Psoas muscle (tissue), 7 donors: ENCODE measurements at regions not wholly inside any gene's neighbourhood (a gene's known extent, or its start where the extent isn't known, plus 50 kb on each side); places are given as distances from the start of the nearest gene placed in this dataset.

Experiments
- ATAC-seq, 4 donors: fragments of 200-7000 bp; cut with Tn5 transposase; one replicate each; pipeline ENCODE4 v1.9.1; 2020; ENCODE audit warnings: moderate library complexity in 3 of 4, mild to moderate bottlenecking in 2 of 4
- DNase-seq, 2 donors: peaks; one replicate each; pipeline ENCODE4 v3.0.0-alpha.2; 2020
- H3K27ac ChIP-seq: fragments of 200-600 bp; one replicate; pipeline ENCODE4 v1.8.0; 2022
- H3K27me3 ChIP-seq, 3 donors: fragments of 200-600 bp in 1 of 3; one replicate each; pipeline versions ENCODE4 v1.6.1 to v1.8.0; 2013 to 2022; ENCODE audit warnings: low read length in 2 of 3, mild to moderate bottlenecking in 2 of 3, moderate library complexity in 1 of 3; ENCODE audit not compliant: insufficient read depth in 3 of 3
- H3K36me3 ChIP-seq, 2 donors: fragments of 200-600 bp in 1 of 2; one replicate each; pipeline versions ENCODE4 v1.6.1 to v1.8.0; 2013 to 2022; ENCODE audit warnings: low read depth in 1 of 2, mild to moderate bottlenecking in 1 of 2, moderate library complexity in 1 of 2; ENCODE audit not compliant: insufficient read depth in 1 of 2
- H3K4me1 ChIP-seq: fragments of 200-600 bp; one replicate; pipeline ENCODE4 v1.8.0; 2022
- H3K4me3 ChIP-seq: fragments of 200-600 bp; one replicate; pipeline ENCODE4 v1.8.0; 2022; ENCODE audit warnings: mild to moderate bottlenecking
- H3K9me3 ChIP-seq: fragments of 200-600 bp; one replicate; pipeline ENCODE4 v1.8.0; 2022
- WGBS, 3 donors: extraction: QIAGEN DNeasy Blood & Tissue Kit; methylation state at CpG; one replicate each; pipeline versions ENCODE4 v1.1.6 to v1.1.7; 2013; 5-methylcytosine and 5-hydroxymethylcytosine counted together
- intact Hi-C, 2 donors: fragments of 100-400 bp; cut with DNase I; formaldehyde crosslinking; loops; one replicate each; pipeline versions ENCODE4 v1.11.0 to v1.14.2; 2022
- TF ChIP-seq, protein P1 (sequence below): fragments of 200-600 bp; IDR thresholded peaks from one replicate; pipeline ENCODE4 v1.8.0; 2022; ENCODE audit warnings: antibody characterized with exemption
- donor health status: healthy with polysubstance abuse.
- donor health status: DM: no; HTN: no; CAD: no; lungs with moderate emphysema.
- donor health status: Bipolar disorder and iron deficiency.
- donor health status: healthy.
- donor health status: DM: yes; HTN: yes; CAD: no.
- donor health status: DM: no; HTN: no; CAD: no.
- donor health status: DM: yes; HTN: yes; CAD: no.

DNA sequence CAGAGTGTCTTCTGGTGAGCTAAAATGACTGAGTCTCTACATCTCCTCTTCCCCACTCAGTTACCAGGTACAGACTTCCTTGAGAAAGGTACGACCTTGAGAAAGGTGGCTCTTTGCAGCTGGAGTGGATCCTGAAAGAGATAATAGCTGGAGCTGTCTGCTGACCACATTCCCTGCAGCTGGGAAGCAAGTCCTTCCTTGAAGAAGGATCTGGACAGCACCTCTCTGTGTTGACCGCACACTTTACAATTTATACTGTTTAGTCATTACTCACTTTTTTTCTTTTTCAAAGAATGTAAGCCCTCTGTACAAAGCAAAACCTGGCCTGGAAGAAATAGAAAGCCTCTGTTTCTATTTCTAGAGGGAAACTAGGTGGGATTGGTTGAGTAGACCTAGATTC, 148.8 kb downstream of the MACIR start:
- Histone ChIP-seq H3K27me3 (no peaks in the 10 kb centered on the region), H3K4me1 (no peaks in the 10 kb centered on the region), H3K9me3 (no peaks in the 10 kb centered on the region), H3K27ac (no peak overlapping the region), H3K36me3 (no peaks in the 10 kb centered on the region), H3K4me3 (no peak overlapping the region)
- TF ChIP-seq, protein P1, sequence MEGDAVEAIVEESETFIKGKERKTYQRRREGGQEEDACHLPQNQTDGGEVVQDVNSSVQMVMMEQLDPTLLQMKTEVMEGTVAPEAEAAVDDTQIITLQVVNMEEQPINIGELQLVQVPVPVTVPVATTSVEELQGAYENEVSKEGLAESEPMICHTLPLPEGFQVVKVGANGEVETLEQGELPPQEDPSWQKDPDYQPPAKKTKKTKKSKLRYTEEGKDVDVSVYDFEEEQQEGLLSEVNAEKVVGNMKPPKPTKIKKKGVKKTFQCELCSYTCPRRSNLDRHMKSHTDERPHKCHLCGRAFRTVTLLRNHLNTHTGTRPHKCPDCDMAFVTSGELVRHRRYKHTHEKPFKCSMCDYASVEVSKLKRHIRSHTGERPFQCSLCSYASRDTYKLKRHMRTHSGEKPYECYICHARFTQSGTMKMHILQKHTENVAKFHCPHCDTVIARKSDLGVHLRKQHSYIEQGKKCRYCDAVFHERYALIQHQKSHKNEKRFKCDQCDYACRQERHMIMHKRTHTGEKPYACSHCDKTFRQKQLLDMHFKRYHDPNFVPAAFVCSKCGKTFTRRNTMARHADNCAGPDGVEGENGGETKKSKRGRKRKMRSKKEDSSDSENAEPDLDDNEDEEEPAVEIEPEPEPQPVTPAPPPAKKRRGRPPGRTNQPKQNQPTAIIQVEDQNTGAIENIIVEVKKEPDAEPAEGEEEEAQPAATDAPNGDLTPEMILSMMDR: no peak
- 94 to 99% (median 96%) methylated on average over 2 of the region's 2 CpGs for WGBS, 3 donors
- no peak for DNase-seq
- ATAC-seq: no peak
- intact Hi-C loops: no loop called here

DNA sequence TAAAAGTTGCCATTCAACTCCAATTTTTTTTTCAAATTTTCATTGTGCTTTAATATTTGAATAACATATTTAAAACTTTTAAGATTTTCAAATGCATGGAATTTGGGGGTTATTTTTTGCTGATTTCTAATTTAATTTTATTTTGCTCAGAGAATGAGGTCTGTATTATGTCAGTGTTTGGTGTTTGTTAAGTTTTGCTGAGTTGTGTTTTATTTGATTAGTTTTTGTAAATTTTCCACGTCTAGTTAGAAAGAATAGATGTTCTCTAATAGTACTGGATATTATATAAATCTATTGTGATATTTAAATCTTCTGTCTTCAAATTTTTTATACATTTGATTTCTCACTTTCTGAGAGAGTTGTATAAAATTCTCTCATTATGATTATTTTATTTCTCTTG, 145.9 kb downstream of the MACIR start:
- no peaks in the 10 kb centered on the region for H3K27me3 ChIP-seq
- no peaks in the 10 kb centered on the region for H3K4me1 ChIP-seq
- H3K9me3 ChIP-seq: no peaks in the 10 kb centered on the region
- TF ChIP-seq, protein P1: no peak
- H3K4me3 ChIP-seq: no peak overlapping the region
- no peak for DNase-seq
- WGBS, 3 donors: 76 to 83% (median 78%) methylated on average over 1 of the region's 1 CpG
- no peak for ATAC-seq
- H3K27ac ChIP-seq: no peak overlapping the region
- intact Hi-C loops: no loop called here
- no peaks in the 10 kb centered on the region for H3K36me3 ChIP-seq

DNA sequence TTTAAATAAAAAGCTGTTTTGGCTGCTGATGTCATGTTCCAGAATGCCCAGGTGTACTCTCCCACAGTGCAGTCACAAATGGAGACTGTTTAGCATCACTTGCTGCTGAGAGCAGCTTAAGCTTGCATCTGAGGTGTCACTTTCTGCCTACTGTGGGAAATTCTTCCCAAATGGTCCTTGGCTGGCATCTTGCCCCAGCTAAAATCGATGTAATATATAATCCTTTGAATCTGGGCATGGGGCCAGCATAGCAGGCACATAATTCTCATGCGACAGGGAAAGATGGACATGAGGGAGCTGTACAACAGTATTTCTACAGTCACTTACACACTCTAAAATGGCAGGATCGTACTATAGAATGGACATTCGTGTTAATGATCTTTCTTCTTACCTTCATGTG, 144.3 kb downstream of the MACIR start:
- H3K4me3 ChIP-seq: no peak overlapping the region
- intact Hi-C loops: no loop called here
- H3K36me3 ChIP-seq: no peaks in the 10 kb centered on the region
- 55 to 57% (median 55%) methylated on average over 4 of the region's 4 CpGs for WGBS, 3 donors
- H3K27ac ChIP-seq: no peak overlapping the region
- no peaks in the 10 kb centered on the region for H3K27me3 ChIP-seq
- DNase-seq (no peak), ATAC-seq (no peak)
- no peaks in the 10 kb centered on the region for H3K4me1 ChIP-seq
- H3K9me3 ChIP-seq: no peaks in the 10 kb centered on the region
- TF ChIP-seq, protein P1: no peak

DNA sequence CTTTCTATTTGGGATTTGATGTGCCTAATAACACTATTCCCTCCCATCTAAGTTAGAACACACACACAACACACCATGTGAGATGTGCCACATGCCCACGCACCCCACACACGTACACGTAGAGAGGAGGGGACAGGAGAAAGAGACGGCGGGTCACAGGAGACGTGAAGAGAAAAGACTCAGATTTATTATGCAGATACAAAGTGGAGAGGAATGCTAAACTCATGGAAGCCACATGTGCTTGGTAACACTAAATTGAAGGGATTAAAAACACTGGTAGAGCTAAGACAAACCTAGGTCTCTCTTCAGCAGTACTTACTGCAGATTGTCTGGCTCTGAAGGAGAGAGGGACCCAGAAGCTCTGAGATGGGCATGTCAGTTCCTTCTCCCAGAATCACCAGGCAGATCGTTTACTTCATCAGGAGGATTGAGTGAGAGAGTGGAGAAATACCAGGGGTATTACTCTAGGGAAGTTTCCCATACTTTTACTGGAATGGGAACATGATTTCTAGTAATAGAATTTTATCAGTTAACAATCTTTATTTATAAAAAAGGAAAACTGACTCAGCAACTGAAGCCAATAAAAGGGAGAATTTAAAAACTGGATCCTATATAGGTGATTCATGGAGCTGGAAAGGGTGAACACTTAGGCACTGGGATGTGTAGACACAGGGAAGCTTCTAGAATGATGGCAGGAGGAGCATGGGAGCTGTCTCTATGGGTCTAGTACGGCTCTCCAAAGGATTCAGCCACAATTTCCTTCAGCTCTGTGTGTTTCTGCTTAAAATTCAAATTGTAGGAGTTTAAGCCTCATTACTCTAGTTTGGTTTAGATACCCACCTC, 139.4 kb downstream of the MACIR start:
- no peaks in the 10 kb centered on the region for H3K36me3 ChIP-seq
- no peak overlapping the region for H3K4me3 ChIP-seq
- H3K9me3 ChIP-seq: no peaks in the 10 kb centered on the region
- no peak for ATAC-seq
- H3K4me1 ChIP-seq: peaks cover 7% of the 10 kb centered on the region
- no peaks in the 10 kb centered on the region for H3K27me3 ChIP-seq
- no peak for DNase-seq
- intact Hi-C loops: no loop called here
- TF ChIP-seq, protein P1: no peak
- WGBS, 3 donors: 85 to 87% (median 87%) methylated on average over 8 of the region's 8 CpGs
- H3K27ac ChIP-seq: no peak overlapping the region

DNA sequence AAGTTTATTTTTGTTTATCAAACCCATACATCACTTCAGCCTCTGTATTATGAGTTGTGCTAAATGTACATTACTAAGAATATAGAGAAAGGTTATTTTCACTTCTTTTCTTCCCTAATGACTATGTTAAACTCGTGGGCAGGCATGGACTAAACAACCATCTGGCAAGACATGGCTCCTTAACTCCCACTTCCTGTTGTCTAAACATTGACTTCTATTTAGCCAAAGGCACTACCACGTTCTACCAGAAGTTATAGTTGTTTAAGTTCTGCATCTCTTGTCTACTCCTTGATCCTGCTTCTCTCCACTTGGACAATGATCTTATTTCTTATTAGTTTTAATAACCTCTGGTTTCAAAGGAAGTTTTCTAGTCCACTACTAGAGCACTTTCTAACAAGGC, 136.1 kb downstream of the MACIR start:
- Histone ChIP-seq H3K4me3 (no peak overlapping the region), H3K9me3 (no peaks in the 10 kb centered on the region), H3K27me3 (no peaks in the 10 kb centered on the region), H3K4me1 (peaks cover 7% of the 10 kb centered on the region), H3K36me3 (no peaks in the 10 kb centered on the region), H3K27ac (peak overlapping the region; percentile 10)
- TF ChIP-seq, protein P1: no peak
- WGBS, 3 donors: 44 to 54% (median 46%) methylated on average over 2 of the region's 2 CpGs
- DNase-seq (no peak), ATAC-seq (no peak)
- intact Hi-C loops: loop anchor here in 1 of 2 donors (5.0 kb wide), 1 partner anchor 83 kb away; no protein-coding TSS in a partner anchor
